OCI-LY7 (cell line): ENCODE measurements at regions not wholly inside any gene's neighbourhood (a gene's known extent, or its start where the extent isn't known, plus 50 kb on each side); places are given as distances from the start of the nearest gene placed in this dataset.
A peak's percentile ranks its signal among the peaks of the same experiment; 100 is the strongest.

Experiments
- BruUV-seq: library from RNA; stranded (reverse); fragments of 400-500 nt; replicated peaks from 2 replicates; lab custom pipeline; 2021; lab: Mats Ljungman, UMichigan
- CTCF ChIA-PET: fragments of 300-600 bp; sonication (Branson Sonifier 250); formaldehyde crosslinking; loops from one replicate; lab custom pipeline; 2022; ENCODE audit warnings: antibody characterized with exemption; ENCODE audit not compliant: unreplicated experiment; lab: Charles Lee
- POLR2A ChIA-PET: fragments of 300-600 bp; sonication (Branson Sonifier 250); formaldehyde crosslinking; loops from one replicate; lab custom pipeline; 2022; ENCODE audit warnings: antibody characterized with exemption; lab: Charles Lee
- DNase-seq: peaks from one replicate; pipeline ENCODE4 v3.0.0-alpha.2; 2015; ENCODE audit warnings: low spot score
- H2AFZ ChIP-seq: fragments of 200-600 bp; sonication (generic), shearing (Covaris generic); 2 replicates; pipeline ENCODE4 v1.6.1; 2014; ENCODE audit warnings: mild to moderate bottlenecking, antibody characterized with exemption, low read length, moderate library complexity
- H3K27ac ChIP-seq: fragments of 200-600 bp; sonication (generic); 2 replicates; pipeline ENCODE4 v1.5.1; 2014; ENCODE audit warnings: mixed run types, low read depth, mild to moderate bottlenecking, moderate library complexity, low read length, inconsistent platforms; ENCODE audit not compliant: poor library complexity, severe bottlenecking
- H3K36me3 ChIP-seq: fragments of 200-600 bp; sonication (generic); 2 replicates; pipeline ENCODE4 v1.6.1; 2014; ENCODE audit warnings: mild to moderate bottlenecking, antibody characterized with exemption, low read length, moderate library complexity, mixed read lengths; ENCODE audit not compliant: insufficient read depth
- H3K4me1 ChIP-seq: fragments of 200-600 bp; sonication (generic); 2 replicates; pipeline ENCODE4 v1.5.1; 2014; ENCODE audit warnings: mild to moderate bottlenecking, low read length; ENCODE audit not compliant: insufficient read depth, poor library complexity, severe bottlenecking
- H3K4me2 ChIP-seq: fragments of 200-600 bp; sonication (generic); 2 replicates; pipeline ENCODE4 v1.6.1; 2014; ENCODE audit warnings: mild to moderate bottlenecking, low read length
- H3K4me3 ChIP-seq: fragments of 200-600 bp; sonication (generic); 2 replicates; pipeline ENCODE4 v1.5.1; 2014; ENCODE audit warnings: mild to moderate bottlenecking, low read depth, low read length; ENCODE audit not compliant: poor library complexity, severe bottlenecking
- H3K79me2 ChIP-seq: fragments of 200-600 bp; sonication (generic); 2 replicates; pipeline ENCODE4 v1.6.1; 2016; ENCODE audit warnings: low read depth, mild to moderate bottlenecking, low read length, moderate library complexity, mixed read lengths; ENCODE audit not compliant: insufficient read depth
- H3K9me2 ChIP-seq: fragments of 200-600 bp; sonication (generic); 2 replicates; pipeline ENCODE4 v1.6.1; 2016; ENCODE audit warnings: mild to moderate bottlenecking, low read length, mixed read lengths; ENCODE audit not compliant: insufficient read depth
- H3K9me3 ChIP-seq: fragments of 200-600 bp; sonication (generic); 2 replicates; pipeline ENCODE4 v1.6.1; 2014; ENCODE audit warnings: mild to moderate bottlenecking, mixed run types, low read length, mixed read lengths
- H4K20me1 ChIP-seq: fragments of 200-600 bp; sonication (generic); 2 replicates; pipeline ENCODE4 v1.6.1; 2014; ENCODE audit warnings: mild to moderate bottlenecking, antibody characterized with exemption, low read length, moderate library complexity, mixed read lengths; ENCODE audit not compliant: insufficient read depth
- EZH2phosphoT487 ChIP-seq: fragments of 200-600 bp; sonication (generic); IDR thresholded peaks from 2 replicates; pipeline ENCODE4 v1.6.1; 2018; ENCODE audit warnings: low read depth, borderline replicate concordance, mild to moderate bottlenecking, mixed run types, antibody characterized with exemption, low read length, moderate library complexity, mixed read lengths
- intact Hi-C: fragments of 100-400 bp; cut with micrococcal nuclease; formaldehyde crosslinking; loops from one replicate; pipeline ENCODE4 v1.10.0; 2022; ENCODE audit not compliant: unreplicated experiment
- TF ChIP-seq, protein P1 (sequence below): fragments of 200-600 bp; sonication (generic); conservative IDR thresholded peaks from 2 replicates; pipeline ENCODE4 v1.5.1; 2014; ENCODE audit warnings: mild to moderate bottlenecking, antibody characterized with exemption, low read length, moderate library complexity, mixed read lengths

DNA sequence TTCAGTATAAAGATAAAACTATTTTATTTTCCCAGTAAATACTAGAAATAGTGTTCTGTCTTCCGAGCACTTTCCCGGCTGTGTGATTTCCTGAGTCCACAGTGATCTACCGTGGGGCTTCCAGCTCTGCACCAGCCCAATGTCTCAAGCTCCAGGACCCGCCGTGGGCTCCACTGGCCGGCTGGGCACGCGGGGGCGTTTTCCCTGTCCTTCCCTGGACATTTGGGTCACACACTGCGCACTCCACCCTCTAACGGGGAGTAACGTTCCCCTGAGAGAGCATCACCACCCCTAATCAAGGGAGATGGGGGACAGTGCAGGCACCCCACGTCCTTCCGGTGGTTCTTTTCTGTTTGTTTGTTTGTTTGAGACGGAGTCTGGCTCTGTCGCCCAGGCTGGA, 844.6 kb upstream of the FRG1 start:
- TF ChIP-seq, protein P1, sequence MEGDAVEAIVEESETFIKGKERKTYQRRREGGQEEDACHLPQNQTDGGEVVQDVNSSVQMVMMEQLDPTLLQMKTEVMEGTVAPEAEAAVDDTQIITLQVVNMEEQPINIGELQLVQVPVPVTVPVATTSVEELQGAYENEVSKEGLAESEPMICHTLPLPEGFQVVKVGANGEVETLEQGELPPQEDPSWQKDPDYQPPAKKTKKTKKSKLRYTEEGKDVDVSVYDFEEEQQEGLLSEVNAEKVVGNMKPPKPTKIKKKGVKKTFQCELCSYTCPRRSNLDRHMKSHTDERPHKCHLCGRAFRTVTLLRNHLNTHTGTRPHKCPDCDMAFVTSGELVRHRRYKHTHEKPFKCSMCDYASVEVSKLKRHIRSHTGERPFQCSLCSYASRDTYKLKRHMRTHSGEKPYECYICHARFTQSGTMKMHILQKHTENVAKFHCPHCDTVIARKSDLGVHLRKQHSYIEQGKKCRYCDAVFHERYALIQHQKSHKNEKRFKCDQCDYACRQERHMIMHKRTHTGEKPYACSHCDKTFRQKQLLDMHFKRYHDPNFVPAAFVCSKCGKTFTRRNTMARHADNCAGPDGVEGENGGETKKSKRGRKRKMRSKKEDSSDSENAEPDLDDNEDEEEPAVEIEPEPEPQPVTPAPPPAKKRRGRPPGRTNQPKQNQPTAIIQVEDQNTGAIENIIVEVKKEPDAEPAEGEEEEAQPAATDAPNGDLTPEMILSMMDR = no peak
- TF ChIP-seq EZH2phosphoT487 = no peak
- Histone ChIP-seq H3K9me3 (no peaks in the 10 kb centered on the region), H2AFZ (no peak overlapping the region), H3K36me3 (no peaks in the 10 kb centered on the region), H3K4me1 (no peaks in the 10 kb centered on the region), H3K4me3 (no peak overlapping the region), H3K4me2 (no peak overlapping the region), H3K27ac (no peak overlapping the region), H3K79me2 (no peaks in the 10 kb centered on the region), H3K9me2 (no peaks in the 10 kb centered on the region), H4K20me1 (no peaks in the 10 kb centered on the region)
- no peak for DNase-seq
- no TSS peak for BruUV-seq
- CTCF ChIA-PET = no interaction called here
- intact Hi-C loops = no loop called here
- POLR2A ChIA-PET = interaction anchor here (0.8 kb wide), 1 partner anchor 809 kb away, joined by 3 read pairs; no protein-coding TSS in a partner anchor

DNA sequence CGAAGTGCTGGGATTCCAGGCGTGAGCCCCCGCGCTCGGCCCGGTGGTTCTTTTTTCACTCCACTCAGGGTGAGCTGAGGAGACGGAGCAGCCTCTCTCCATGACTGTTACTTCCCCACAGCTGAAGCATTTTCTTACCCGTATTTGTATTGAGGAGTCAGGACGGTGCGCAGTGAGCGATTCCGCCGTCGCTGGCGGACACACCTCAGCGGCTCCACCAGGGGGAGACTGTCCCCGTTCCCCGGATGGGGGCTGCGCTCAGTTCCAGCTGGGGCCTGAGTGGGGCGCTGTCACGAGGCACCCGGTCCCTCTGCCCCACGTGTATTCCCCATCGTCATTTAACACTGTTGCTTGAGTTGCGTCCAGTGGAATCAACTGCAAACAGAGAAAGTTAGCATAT, 844.0 kb upstream of the FRG1 start:
- no peak for TF ChIP-seq EZH2phosphoT487
- TF ChIP-seq, protein P1 = peak; percentile 35; the same call in 1 of the 2 replicates
- Histone ChIP-seq H3K27ac (no peak overlapping the region), H4K20me1 (no peaks in the 10 kb centered on the region), H3K4me3 (no peak overlapping the region), H3K9me3 (no peaks in the 10 kb centered on the region), H2AFZ (no peak overlapping the region), H3K36me3 (no peaks in the 10 kb centered on the region), H3K9me2 (no peaks in the 10 kb centered on the region), H3K4me2 (no peak overlapping the region), H3K4me1 (no peaks in the 10 kb centered on the region), H3K79me2 (no peaks in the 10 kb centered on the region)
- CTCF ChIA-PET = no interaction called here
- POLR2A ChIA-PET = interaction anchor here (0.7 to 0.8 kb wide), 2 partner anchors 187 to 809 kb away, joined by 3 to 8 read pairs; no protein-coding TSS in a partner anchor
- DNase-seq = no peak
- intact Hi-C loops = no loop called here
- BruUV-seq = no TSS peak

DNA sequence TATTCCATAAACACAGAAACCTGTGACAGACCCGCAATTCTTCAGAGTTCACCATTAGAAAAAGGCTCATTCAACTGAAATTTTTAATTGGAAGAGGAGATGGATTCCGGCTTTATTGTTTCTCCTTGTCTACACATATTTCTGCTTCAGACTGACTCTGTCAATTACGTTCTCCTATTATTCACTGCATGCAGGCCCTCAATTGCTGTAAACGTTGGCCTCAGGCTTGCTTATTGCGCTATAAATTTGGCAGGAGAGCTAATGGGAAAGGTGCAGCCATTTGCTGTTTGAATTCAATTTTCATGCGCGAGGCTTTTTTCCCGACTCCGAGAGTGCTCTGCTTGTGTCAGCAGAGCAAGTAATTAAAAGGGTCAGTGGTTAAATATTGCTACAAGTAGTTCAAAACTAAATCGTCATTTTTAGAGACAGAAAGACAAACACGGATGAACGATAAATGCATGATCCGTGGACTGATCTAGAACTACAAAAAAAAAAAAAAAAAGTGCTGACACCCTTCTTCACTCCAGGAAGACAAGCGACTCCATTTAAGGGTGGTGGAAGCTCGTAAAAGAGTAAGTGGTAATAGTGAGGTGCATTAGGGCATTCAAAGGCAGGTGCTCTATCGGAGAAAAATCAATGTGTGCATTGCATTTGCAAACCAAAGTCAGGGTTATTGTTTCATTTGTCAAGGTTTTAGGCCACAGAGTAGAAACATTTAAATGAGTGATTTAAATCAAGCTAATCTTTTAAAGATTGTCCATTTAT, 841.6 kb upstream of the FRG1 start:
- no peaks in the 10 kb centered on the region for H3K36me3 ChIP-seq
- H2AFZ ChIP-seq = no peak overlapping the region
- H3K27ac ChIP-seq = no peak overlapping the region
- H3K9me2 ChIP-seq = no peaks in the 10 kb centered on the region
- no peaks in the 10 kb centered on the region for H3K79me2 ChIP-seq
- no peaks in the 10 kb centered on the region for H3K4me1 ChIP-seq
- no TSS peak for BruUV-seq
- no peak overlapping the region for H3K4me3 ChIP-seq
- no peak for DNase-seq
- CTCF ChIA-PET = no interaction called here
- no peaks in the 10 kb centered on the region for H4K20me1 ChIP-seq
- H3K4me2 ChIP-seq = no peak overlapping the region
- H3K9me3 ChIP-seq = no peaks in the 10 kb centered on the region
- POLR2A ChIA-PET = interaction anchor here (0.6 kb wide), 1 partner anchor 9 kb away, joined by 3 read pairs; no protein-coding TSS in a partner anchor
- intact Hi-C loops = no loop called here
- no peak for TF ChIP-seq EZH2phosphoT487
- TF ChIP-seq, protein P1 = no peak
